SIG-M5 treated with dmso at 0.1 percent for 504 hours (cell line): ENCODE measurements at regions not wholly inside any gene's neighbourhood (a gene's known extent, or its start where the extent isn't known, plus 50 kb on each side); places are given as distances from the start of the nearest gene placed in this dataset.
"Not testable (repeated sequence)": the region's sequence is repeated elsewhere in the genome, so short reads cannot be mapped to it uniquely, and the experiment has no call there.

ENCODE experiments used
- DNase-seq: peaks from one replicate; lab custom pipeline; 2025; ENCODE audit not compliant: unreplicated experiment; lab: John Stamatoyannopoulos, UW

GRCh38 chr13:106104281-106104901 is 431.1 kb downstream of the EFNB2 start:
- DNase-seq, result no peak

- DNase-seq, result no peak
Measured at GRCh38 chr13:106103779-106104178, 431.7 kb downstream of the EFNB2 start.

GRCh38 chr13:106102786-106103185 is 432.7 kb downstream of the EFNB2 start:
- no peak for DNase-seq

- no peak for DNase-seq
Measured at GRCh38 chr13:106101201-106101600, 434.3 kb downstream of the EFNB2 start.

DNA sequence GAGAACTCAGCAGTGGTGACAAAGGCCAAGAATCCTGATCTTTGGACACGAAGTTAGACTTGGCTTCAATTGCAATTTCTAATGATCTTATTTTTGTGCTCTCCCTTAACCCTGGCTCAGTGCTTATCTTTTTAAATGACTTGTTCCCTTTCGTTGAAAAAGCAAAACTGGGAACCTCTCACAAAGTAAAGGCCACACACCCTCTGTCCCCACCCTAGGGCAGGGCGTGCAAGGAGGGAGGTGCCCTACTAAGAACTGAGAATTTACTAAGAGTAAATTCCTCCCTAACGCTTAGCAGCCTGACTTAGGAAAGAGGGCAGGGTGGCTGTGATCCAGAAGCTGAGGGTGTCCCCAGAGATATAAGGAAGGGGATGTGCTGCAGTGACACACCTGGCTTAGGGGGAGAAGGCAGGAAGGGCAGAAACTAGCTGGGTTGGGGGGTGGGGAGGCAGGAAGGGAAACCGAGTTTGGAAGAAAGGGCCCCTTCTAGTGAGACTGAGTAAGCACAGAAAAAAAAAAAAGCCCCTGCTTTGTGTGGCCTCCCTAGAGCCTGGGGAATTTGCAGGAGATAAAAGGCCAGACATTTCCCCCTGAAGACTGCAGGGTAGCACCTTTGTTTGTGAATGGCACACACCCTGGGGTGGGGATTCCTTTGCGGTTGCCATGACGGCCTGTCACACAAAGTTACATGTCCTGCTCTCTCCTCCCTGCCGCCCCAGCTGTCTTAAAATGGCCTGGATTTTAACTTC is 435.1 kb downstream of the EFNB2 start:
- no peak for DNase-seq

GRCh38 chr13:106099765-106100164 is 435.7 kb downstream of the EFNB2 start:
- DNase-seq, result no peak

- DNase-seq, result no peak
Measured at GRCh38 chr13:106098778-106099177, 436.7 kb downstream of the EFNB2 start.

DNA sequence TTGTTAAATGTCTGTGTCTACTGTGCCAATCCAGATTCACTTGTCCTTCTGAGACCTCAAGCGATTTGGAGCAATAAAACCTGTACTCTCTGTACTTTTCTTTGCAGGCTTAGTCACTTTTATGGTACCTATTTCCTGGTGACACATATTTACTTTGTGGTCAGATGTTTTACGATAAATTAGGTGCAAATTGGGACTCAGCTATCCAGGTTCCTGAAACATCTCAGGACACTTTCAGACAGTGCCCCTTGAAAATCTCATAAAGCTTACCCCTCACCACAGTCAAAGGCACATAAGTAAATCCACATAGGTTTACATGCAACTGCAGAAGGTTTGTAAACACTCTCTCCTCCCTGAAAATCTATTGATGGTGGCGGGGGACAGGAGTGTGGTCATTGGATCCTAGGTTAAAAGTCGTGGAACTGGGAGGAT is 438.8 kb downstream of the EFNB2 start:
- DNase-seq, result no peak

- DNase-seq, result no peak
Measured at GRCh38 chr13:106095919-106096318, 439.5 kb downstream of the EFNB2 start.

DNA sequence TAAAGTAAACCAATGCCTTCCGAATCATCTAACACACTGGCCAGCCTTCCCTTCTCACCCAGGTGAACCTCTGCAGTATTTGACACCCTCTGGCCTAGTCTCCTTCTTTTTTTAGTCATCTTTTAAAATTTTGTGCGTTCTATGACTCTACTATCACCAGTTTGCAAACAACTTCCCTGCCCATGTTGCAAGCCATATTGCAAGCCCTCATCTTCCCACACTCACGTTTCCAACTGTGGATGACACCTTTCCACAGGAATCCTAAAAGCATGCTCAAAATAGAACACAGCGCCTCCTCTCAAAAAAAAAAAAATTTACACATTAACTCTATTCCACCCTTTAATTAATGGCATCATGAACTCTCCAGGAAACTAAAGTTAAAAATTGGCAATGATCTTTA is 440.1 kb downstream of the EFNB2 start:
- DNase-seq, result no peak

- DNase-seq, result no peak
Measured at GRCh38 chr13:106090001-106090400, 445.5 kb downstream of the EFNB2 start.

GRCh38 chr13:106089261-106089980 is 446.0 kb downstream of the EFNB2 start:
- no peak for DNase-seq

DNA sequence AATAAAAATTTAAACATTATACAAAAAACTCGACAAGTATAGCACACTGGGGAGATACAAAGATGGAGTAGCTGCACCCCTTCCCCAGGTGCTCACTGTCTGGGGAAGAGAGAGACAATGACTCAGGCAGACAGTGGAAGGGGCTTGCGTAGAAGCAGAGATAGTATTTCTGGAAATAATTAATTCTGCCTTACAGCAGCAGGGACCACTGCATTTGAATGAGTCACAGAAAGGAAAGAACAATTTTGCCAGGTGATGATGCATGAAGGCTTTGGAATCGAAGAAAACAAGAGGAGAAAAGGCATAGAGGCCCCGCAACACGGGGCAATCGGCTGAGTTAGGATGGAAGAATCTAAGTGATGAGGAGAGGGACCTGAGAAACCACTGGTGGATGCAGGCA is 447.4 kb downstream of the EFNB2 start:
- DNase-seq, result no peak

DNA sequence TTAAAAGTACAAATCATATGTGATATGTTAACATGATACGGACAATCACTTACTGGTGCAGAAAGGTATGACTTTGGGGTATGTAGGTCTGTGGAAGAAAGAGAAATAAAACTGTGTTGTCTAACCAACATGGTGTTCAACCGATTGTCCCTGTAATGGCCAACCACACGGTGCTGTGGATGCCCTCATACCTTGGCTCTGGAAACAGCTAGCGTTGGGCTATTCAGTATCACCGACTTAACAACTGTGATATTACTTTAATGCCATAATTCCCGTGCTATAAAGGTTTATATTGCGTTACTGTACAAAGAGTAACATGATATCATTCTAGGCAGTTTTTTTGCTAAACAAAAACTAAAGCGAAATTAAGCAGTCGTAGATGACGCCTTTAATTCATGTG is 448.3 kb downstream of the EFNB2 start:
- DNase-seq, result no peak

- no peak for DNase-seq
Measured at GRCh38 chr13:106083620-106084350, 451.7 kb downstream of the EFNB2 start.

DNA sequence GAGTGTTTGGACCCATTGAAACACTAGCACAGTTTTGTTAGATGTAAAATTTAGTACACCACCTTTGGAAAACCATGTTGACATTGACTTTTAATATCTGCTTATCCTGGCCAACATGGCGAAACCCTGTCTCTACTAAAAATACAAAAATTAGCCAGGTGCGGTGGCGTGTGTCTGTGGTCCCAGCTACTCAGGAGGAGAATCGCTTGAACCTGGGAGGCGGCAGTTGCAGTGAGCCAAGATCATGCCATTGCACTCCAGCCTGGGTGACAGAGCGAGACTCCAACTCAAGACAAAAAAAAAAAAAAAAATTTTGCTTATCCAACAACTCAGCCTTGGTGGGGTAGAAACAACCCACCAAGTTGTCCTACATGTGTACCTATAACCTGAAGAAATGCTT is 454.2 kb downstream of the EFNB2 start:
- not testable (repeated sequence) for DNase-seq

DNA sequence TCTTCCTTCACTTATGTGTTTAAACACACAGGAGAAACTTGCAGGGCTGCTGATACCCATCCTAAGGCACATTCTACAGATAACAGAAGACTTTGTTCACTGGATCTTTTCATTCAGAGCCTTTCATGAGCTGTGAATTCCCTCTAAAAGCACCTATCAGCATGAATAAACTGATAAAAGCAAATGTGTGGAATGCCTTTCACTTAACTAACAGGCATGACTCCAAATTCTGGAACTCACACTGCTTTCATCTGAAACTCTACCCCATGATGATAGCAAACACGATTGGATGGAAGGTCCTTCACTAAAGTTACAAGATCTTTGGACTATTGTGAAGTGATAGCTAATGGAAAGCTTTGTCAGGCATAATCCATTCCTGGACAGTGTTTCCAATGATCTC is 457.3 kb downstream of the EFNB2 start:
- no peak for DNase-seq

GRCh38 chr13:106077017-106077416 is 458.4 kb downstream of the EFNB2 start:
- DNase-seq, result no peak

DNA sequence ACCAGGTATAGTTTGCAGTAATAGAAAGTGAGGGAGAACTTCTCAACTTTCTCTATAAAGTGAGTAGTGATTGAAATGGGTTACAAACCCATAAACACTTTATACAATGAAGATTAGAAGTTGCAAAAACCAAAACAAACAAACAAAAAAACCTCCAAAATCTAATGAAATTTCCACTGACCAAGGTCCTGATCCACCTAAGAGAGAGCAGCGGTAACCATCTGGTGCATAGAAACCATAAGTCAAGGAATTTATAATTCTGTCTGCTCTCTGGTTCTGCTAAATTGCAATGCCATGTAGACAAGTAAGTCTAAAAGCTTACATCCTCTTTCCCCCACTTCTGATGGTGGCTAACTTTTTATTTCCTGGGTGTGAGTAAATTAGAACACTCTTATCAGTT is 463.4 kb downstream of the EFNB2 start:
- no peak for DNase-seq

DNA sequence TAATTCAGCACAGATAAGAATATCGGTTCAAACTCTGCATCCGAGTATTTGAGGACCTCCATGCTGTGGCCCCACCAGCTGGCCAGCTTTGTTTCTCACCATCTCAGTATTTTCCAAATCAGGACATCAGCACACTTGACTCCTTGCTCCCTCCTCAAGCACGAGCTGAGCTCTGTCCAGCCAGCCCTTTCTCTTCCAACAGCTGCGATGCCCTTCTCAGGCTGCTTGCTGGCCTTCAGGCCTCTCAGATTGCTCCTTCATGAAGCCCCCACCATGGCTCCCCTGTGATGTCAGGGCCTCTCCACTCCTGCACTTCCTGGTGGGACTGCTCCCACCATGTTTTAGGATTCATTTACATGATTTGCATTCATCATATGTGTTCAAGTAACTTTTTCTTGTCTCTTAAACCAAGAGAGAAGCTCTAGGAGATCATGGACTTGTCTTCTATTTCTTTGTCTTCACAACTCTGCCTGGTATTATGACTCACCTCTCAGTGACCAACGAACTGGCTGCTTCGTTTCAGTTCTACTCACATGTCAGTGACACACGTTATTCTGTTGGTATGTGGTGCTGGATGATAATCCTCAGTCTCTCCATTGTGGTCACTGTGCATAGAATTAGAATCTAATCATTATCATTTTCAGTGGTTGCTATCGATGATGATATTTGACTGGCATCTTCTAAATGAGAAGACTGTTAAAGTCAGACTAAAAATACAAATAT is 471.7 kb downstream of the EFNB2 start:
- DNase-seq, result no peak

GRCh38 chr13:106061781-106062180 is 473.7 kb downstream of the EFNB2 start:
- DNase-seq, result no peak
